Amniotic stem cell (primary cell): ENCODE measurements at regions not wholly inside any gene's neighbourhood (a gene's known extent, or its start where the extent isn't known, plus 50 kb on each side); places are given as distances from the start of the nearest gene placed in this dataset.
"Not testable (repeated sequence)": the region's sequence is repeated elsewhere in the genome, so short reads cannot be mapped to it uniquely, and the experiment has no call there.

Experiments
- DNase-seq: peaks from one replicate; lab custom pipeline; 2025; lab: John Stamatoyannopoulos, UW

DNA sequence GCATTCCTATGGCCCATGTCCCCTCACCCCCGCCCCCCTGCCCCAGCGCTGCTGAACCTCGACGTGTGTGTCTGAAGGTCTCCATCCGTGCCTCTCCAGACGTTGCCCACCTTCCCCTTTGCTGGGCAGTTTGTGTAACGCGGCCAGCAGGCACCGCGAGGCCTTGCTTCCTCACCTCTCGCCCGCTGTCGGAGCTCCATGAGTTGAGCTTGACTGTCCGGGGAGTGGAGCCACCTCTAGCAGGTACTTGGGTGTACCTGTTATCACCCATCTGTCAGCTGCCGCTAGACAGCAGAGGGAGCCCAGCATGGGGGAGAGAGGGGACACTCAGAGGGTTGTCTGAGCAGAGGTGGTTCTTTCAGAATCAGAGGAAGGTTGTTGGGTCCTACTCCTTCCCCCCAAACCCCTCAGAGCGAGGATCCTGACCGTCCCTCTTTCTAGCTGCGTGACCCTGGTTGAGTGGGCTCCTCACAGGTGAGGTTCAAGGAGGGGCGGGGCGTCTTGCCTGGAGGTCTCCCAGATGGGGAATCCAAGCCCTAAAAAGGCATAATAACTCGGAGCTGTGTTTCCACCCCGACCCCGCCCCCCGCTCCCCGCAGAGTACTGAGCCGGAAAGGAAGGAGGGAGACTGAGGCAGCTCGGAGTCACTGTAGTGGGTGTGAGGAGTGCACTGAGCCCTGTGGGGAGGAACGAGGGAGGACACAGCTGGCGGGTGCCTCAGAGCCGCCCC is 184.7 kb downstream of the C9orf50 start:
- no peak for DNase-seq

DNA sequence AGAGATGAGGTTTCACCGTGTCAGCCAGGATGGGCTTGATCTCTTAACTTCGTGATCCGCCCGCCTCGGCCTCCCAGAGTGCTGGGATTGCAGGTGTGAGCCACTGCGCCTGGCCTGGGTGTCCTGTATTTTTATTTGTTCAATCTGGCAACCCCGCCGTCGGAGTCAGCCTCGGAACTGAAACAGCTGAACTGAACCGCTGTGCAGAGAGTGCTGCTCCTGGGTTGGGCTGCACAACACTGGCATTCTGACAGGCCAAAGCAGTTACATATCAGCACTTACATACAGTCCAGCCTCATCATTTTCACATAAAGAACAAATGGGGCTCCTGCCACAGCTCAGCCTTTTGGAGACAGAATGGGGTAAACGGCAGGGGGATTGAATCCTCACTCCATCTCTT is 185.6 kb downstream of the C9orf50 start:
- DNase-seq = no peak

DNA sequence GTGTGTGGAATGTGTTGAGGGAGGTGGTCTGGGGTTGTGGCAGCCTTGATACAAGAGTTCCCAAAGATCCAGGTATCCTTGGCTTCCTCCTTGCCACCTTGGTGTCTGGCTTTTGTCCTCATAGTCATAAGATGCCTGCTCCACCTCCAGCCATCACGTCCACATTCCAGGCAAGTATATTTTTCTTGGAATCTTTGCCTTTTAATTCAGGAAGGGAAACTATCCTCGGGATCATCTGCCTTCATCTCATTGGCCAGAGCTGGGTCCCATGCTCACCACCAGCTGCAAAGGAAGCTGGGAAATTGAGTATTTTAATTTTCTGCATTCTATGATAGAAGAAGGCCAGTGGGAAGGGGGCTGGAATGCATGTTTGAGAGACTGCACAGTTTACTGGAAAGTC is 186.7 kb downstream of the C9orf50 start:
- no peak for DNase-seq

DNA sequence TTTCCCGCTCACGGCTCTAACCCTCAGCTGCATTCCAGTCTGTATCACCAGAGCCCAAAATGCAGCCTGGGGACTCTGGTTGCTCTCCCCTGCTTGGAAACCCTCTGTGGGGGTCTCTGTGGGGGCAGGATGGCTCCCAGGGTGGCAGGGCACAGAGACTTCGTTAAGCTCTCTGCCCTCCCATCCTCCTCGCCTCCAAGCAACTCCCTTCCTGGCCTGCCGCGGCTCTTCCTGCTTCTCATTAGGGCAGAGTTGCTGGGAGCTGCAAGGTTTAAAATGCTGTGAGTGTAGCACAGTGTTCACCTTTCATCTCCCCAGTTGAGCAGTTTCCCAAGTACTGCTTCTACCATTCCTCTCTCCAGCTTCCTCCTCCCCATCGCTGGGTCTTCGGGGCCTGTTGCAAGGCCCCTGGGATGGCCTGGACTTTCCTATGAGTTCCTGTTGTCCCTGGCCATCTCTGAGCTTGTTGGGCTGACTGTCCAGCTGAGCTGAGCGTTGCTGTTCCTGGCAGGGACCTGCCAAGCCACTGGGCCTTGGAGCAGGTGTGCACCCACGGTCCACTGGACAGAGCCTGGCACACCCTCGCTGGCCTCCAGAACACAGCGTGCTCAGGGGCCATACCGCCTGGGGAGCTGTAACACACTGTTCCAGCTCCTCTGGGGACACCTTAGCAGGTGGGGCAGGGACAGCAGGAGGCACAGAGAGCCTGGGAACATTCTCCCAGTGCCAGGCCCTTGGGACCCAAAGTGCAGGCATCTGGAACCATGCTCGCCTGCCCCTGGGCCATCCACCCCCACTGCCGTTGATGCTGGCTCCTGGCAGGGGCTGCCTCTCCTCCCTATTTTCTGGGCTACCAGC is 188.4 kb downstream of the C9orf50 start:
- no peak for DNase-seq

DNA sequence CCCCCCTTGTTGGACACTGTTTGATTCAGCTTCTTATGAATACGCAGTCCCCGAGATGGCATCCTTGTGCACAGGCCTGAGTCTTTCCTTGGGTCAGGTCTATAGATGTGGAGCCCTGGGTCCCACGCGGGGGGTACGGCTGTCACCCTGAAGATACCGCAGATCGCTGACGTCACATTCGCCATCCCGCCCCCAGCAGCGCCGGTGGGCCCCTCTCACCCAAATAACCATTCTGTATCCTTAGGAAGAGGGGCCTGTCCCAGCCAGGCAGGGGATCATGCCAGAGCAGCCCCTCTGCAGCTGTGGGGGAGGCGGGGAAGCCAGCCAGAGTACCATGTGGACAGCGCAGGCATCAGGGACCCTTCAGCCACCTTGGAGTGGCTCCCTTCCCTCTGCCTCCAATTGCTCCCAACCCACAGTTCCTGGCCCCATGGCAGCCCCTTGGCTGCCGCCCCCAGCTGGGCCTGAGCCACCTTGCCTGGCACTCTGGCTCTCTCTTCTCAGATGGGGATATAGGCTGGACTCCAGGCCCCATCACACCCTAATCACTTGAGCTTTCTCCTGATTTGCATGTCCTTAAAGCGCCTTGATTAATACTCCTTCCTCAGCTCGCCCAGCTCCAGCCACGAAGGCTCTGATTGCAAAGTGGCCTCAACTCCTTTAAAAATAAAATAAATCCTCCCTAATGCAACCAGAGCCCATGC is 189.8 kb downstream of the C9orf50 start:
- no peak for DNase-seq

DNA sequence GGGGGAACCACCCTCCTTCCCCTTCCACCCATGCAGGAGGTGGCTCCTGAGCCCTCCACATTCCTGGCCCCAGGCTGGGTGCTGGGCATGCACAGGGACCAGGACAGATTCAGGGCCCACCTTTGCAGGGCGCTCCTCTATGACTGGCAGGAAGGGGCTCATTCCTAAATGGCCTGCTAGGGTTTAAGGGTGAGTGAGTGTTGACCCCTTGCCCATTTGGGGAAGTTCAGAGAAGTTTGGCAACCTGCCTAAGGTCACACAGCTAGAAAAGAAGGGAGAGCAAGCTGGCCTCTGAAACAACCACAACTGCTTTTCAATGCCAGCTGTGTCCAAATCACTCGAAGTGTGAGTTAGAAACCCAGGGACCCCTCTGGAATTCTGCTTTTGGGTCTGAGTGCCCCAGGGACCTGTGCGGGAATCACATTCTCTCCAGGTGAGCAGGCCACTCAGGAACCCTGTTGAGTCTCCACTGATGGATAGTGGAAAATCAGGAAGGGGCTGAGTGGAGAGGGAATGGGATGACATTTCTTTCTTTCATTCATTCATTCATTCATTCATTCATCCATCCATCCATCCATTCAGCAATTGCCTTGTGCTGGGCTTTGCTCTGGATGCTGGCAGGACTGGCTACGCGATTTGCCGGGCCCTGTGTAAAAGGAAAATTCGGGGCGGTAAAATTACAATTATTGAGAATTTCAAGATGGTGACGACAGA is 191.9 kb downstream of the C9orf50 start:
- no peak for DNase-seq

DNA sequence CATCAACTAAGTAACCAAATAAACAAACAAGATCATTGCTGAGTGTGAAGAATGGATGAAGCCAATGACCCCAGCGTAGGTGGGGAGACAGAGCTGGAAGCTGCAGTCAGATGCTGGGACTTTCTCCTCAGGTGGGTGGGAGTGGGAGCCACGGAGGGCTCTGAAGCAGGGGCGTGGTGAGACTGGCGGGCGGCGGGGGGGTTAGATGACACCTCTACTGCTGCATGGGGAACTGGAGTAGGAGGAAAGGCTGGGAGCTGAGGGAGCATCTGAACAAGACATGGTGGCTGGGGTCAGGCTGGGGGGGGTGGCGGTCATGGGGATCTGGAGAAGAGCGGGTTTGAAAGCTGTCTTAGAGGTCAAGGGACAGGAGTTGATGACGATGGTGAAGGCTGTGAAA is 193.8 kb downstream of the C9orf50 start:
- DNase-seq = no peak

DNA sequence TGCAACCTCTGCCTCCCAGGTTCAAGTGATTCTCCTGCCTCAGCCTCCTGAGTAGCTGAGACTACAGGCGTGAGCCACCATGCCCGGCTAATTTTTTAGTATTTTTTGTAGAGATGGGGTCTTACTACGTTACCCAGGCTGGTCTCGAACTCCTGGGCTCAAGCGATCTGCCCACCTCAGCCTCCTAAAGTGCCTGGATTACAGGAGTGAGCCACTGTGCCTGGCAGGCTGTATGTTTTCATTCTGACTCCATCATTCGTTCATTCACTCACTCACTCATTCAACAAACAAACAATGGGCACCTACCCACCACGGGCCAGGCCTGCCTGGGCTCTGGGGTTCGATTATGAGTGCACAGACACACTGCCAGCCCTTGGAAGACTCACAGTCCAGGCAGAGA is 197.1 kb downstream of the C9orf50 start:
- DNase-seq = not testable (repeated sequence)

DNA sequence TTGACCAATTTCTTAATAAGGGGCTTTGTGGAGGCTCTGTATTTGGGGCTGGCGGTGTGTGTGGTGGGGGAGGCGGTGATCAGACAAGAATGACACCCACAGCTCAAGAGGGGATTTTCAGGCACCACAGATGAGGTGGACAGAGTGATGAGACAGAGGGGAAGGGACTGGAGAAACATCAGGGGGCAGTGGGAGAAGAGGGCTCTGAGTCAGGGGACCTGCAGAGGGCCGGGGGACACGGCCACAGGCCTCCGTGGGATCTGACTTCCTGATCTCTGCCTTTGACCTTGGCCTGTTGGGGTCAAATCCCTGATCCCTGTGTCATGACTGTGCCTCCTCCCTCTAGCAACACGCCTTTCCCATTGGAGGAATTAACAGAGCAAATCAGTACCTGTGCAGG is 197.7 kb downstream of the C9orf50 start:
- DNase-seq = no peak

DNA sequence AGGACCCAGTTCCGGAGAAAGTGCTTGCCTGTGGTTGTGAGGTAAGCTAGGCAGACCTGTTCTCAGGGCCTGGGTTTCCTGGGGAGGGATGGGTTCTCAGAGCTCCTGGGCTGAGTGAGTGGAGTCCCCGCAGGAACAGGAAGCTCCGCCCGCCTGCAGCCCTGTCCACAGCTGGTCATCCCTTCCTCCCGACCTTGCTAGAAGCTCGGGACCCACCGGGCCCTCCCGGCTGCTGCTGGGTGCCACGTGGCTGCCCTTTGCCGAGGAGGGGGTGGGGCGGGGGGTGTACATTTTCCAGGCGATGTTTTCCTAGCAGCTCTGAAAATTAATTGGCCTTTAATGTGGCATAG is 198.1 kb downstream of the C9orf50 start:
- DNase-seq = no peak

DNA sequence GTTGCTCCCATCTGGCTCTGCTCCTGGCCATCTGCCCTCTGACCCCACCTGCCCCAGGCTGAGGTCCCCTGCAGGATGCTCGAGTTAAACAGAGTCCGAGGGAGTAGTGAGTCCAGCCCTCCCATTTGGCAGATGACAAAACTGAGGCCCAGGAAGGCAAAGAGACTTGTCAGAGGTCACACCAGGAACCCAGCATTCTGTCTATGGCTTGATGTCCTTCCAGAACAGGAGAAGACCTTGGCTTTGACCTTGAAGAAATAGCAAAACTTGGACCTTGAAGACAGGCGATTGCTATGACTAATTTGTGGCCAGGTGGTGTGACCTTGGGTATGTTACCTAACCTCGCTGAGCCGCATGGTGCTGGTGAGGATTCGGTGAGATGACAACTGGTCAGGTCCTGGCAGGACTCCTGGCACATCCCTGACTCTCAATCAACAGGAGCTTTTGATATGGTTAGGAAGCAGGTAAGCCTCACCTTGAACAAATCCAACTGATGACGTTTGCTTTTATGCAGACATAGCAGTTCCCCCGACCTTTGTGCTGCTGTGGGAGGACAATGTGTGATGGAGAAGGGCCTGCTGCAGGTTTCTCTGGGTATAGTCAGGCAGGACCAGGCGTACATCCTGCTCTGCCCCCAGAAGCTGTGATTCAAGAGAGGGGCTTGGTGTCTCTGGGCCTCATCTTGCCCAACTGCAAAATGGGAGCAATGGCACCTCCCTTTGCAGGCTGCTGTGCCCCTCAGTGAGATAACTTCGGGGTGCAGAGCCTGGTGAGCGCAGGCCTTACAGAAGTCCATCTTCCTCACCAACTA is 198.7 kb downstream of the C9orf50 start:
- no peak for DNase-seq

DNA sequence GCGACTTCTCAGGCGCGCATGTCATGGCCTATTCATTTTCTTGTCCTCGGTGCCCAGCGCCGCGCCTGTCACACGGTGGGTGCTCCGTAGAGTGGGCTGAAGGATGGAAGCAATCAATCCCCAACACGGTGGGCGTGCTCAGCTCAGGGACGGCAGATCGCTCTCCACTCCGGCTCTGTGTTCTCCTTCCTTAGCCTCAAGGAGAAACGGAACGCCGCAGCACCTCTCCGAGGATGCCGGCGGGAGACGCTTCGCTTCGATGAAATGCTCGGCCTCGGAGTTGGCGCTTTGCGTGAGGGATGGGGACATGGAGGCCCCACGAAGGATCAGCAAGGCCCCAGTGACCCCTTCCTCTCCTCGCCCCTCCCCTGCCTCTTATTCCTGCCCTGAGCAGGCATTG is 199.5 kb downstream of the C9orf50 start:
- no peak for DNase-seq

DNA sequence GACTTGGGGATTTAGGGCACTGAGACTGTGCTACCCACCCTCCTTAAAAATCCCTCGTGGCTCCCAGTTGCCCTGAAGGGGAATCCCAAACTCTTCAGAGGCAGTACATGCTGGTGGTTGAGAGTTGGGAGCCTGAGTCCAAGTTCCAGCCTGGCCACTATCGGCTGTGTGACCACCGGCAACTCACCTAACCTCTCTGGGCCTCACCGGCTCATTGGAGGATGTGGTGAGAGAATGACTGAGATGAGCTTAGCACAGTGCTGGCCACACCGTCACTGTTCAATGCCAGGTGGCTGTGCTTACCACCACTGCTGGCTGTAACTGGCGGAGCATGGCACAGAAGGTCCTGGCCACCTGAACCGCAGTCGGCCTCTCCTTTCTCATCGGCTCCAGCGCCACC is 200.2 kb downstream of the C9orf50 start:
- no peak for DNase-seq

DNA sequence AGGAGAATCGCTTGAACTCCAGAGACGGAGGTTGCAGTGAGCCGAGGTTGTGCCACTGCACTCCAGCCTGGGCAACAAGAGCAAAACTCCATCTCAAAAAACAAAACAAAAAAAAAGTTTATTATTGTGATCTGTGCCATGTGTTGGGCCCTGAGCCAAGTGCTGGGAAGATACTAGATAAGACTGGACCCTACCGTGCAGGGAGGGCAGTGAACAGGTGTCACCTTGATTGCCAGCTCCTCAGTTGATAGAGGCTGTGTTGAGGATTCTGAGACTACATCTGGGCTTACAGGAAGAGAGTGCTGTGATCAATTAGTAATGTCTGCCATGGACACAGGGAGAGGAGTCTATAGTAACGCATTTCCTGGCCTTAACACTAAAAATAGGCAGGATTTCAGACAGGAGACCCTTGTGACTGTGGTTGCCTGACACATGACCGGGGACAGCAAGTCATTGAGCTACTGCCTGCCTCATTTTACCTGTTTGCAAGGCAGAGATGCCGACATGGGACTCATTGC is 201.5 kb downstream of the C9orf50 start:
- no peak for DNase-seq

DNA sequence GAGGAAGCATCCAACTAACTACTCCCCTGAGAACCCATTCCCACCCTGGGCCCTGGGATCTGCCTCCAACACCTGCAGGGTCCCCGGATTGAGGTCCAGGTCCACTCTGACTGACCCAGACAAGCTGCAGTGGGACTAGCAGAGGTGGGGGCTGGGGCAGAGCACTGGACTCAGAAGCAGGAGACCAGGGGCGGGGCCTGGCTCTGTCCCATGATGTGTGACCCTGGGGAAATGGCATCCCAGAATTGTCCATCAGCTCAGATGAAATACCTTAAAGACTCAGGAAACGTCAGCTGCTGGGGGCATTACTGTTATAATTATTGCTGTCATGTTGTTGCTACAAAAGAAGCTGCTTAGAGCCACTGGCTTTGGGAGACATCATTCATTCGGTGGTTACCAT is 202.4 kb downstream of the C9orf50 start:
- DNase-seq = no peak

DNA sequence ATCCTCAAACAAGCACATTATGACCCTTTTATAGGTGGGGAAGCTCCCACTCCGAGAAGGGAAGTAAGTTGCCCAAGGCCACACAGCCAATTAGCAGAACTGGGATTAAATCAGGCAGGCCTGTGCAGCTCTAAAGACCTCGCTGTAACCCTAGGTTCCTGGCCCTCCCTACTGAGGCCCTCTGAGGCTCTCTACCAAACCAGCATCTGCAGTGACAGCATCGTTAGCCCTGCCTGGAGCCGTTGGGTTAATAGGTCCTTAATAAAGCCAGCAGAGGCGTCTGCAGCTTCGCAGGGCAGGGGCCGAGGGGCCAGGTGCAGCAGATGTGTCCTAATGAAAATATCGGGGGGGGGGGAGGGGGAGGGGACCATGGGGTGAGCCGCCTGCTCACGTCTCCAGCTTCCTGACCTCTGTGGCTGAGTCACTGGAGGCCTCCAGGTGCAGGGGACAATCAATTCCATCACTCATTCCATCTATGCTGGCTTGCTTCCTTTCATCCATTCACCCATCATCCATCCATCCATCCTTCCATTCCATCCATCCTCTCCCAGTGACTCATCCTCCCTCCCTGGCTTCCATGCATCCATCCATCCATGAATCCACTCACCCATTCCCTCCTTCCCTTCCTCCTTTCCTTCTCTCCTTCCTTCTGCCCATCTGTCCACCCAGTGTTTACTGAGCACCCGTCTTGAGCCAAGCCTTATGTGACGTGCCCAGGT is 203.9 kb downstream of the C9orf50 start:
- no peak for DNase-seq

DNA sequence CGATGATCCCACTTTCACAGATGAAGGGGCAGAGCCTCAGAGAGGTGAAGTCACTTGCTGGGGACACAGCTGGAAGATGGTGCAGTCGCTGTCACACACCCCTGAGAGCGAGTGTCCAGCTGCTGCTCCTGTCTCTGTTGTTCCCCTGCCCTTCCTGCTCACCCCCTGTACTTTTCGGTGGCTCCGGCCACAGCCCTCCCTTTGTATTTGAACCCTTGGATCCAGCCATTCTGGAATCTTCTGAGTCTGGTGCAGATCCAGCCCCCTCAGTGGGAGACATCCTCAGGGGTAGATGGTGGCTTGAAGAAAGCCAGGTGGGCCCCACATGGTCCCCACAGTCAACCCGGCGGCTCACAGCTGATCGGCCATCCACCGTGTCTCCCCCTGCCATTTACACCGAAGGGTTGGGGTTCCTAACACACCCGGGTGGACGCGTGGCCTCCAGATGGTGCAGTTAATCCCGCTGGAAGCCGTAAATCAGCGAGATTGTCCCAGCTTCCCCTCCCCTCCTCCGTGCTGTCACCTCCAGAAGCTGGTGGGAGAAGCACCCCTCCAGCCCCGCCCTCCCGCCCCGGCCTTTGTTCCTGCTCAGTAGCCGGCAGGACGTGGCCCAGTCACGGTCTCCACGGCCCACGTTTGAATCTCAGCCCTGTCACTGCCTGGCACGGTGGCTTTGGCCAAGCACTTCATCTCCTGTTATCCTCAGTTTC is 204.8 kb downstream of the C9orf50 start:
- no peak for DNase-seq

DNA sequence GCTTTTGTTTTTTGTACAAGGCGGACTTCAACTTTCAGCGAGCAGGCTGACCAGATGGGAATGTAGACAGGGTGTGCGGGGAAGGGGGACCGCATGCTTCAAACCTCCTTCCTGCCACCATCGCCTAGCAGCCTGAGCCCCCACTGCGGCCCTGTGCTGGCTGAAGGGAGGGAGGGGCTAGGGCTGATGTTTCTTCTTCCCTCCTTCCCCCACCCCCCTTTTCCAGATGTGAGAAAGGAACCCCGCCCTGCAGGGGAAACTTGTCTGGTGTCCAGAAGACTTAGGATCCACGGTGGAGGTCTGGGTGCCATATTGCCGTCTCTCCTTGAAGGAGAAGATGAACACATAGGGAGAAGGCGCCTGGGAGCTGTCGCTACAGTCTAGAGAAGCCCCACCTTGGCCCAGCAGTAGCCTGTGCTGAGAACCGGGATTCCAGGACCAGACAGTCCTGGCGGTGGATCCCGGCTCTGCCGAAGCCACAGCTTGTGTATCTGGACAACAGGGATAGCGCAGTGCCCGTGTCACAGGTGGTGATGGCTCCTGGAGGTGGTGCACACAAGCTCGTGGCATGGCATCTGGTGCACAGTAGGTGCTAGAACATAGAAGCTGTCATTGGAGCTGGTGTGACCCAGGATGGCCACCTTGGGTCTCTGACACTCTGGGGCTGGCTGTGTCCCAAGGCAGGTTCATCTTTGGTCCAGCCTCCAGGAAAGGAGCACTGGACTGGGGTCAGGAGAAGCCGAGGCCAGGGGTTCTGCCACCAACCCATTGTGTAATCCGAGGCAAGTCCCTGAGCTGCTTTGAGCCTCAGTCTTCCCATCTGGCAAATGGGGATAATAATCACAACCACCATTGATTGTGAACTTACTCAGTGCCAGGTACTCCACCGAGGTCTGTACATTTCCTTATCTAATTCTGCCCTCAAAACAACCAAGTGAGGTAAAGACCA is 205.6 kb downstream of the C9orf50 start:
- no peak for DNase-seq
